ENCODE measurements at regions not wholly inside any gene's neighbourhood (a gene's known extent, or its start where the extent isn't known, plus 50 kb on each side); places are given as distances from the start of the nearest gene placed in this dataset.
"Not testable (repeated sequence)": the region's sequence is repeated elsewhere in the genome, so short reads cannot be mapped to it uniquely, and the experiment has no call there.

DNA sequence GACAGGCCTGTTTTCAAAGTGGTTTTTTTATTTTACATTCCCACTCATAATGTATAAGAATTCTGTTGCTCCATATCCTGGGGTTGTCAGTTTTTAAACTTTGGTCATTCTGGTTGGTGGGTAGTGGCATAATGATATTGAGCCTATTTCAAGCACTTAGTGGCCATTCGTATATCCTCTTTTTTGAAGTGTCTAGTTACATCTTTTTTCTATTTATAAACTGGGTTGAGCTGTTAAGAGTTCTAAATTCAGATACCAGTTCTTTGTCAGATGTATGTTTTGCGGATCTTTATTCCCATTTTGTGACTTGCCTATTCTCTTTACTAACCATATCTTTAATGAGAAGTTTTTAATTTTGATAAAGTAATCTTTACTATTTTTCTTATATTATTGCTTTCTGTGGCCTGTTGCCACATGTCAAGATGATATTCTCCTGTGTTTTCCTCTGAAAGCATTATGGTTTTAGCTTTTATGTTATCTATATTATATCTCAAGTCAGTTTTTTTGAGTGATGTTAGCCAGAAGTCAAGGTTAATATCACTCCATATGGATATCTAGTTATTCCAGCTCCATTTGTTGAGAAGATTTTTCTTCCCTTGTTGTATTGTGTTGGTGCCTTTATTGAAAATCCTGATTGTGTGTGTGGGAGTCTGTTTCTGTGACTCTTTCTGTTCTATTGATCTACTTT lies 110.9 kb downstream of the FHIP1A start:
- H2BK5ac ChIP-seq (ENCODE audit: low read depth, low read length, poor library complexity, severe bottlenecking), result no peak overlapping the region
- no CpG with 5 or more reads among the region's 2 CpGs for WGBS

DNA sequence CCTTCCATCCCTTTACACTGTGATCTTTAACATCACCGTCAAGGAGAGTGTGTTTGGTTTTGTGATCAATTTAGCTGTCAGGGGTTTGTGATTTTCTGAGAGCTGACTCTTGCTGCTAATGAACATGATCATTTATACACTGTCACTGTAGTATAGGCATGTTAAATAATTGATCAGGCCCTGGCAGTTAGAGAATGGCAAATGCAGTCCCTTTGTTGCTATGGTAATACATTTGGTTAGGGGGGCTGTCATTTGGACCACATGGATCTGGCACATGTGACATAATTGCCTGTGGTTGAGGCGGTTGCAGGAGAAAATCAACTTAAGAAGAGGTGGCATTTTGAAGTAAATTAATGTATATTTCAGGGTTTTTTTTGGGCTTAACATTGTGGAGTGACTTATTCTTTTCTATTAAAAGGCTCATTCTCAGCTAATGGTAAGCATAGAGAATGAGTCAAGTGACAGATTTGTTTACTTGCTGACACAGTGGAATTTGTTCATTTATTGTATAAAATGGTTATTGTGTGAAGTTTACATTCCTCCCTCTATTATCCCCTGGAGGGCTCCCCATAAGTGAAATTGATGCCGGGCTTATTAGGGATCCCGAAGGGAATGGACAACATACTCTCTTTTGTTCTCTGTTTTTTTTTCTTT lies 114.0 kb downstream of the FHIP1A start:
- Histone ChIP-seq H2BK15ac (ENCODE audit: low read depth, poor library complexity, severe bottlenecking) (no peak overlapping the region), H2AK5ac (ENCODE audit: low read length, severe bottlenecking) (no peak overlapping the region), H3K9me3 (ENCODE audit: control insufficient read depth, low read length) (no peaks in the 10 kb centered on the region), H3K14ac (ENCODE audit: low read length in 2 of 2) (no peak overlapping the region), H4K91ac (ENCODE audit: low read length) (no peak overlapping the region), H2BK5ac (ENCODE audit: low read depth, low read length, poor library complexity, severe bottlenecking) (no peak overlapping the region), H3K9ac (ENCODE audit: low read length) (no peak overlapping the region), H3K79me1 (replicated peaks; ENCODE audit: low read length, poor library complexity, severe bottlenecking) (no peaks in the 10 kb centered on the region), H3K23ac (ENCODE audit: low read length in 2 of 2) (no peak overlapping the region), H3K36me3 (ENCODE audit: control insufficient read depth in 1 of 2, insufficient read depth in 2 of 2, low read depth in 1 of 2, low read length in 2 of 2) (no peaks in the 10 kb centered on the region), H3K18ac (ENCODE audit: low read depth in 1 of 2, low read length in 2 of 2) (no peak overlapping the region), H4K8ac (ENCODE audit: low read length) (no peak overlapping the region), H3K4me2 (ENCODE audit: low read length, poor library complexity, severe bottlenecking) (no peak overlapping the region), H3K27ac (ENCODE audit: low read length, poor library complexity, severe bottlenecking) (no peak overlapping the region), H2BK12ac (ENCODE audit: low read length in 2 of 2) (no peak overlapping the region), H3K4me1 (ENCODE audit: control insufficient read depth, insufficient read depth, low read depth, low read length) (peaks cover 2% of the 10 kb centered on the region), H3K4me3 (ENCODE audit: insufficient read depth in 1 of 2, low read depth in 1 of 2, low read length in 2 of 2) (no peak overlapping the region), H2BK120ac (ENCODE audit: low read depth, low read length) (no peak overlapping the region), H2AFZ (ENCODE audit: low read depth, low read length) (no peak overlapping the region), H3K4ac (ENCODE audit: low read depth in 1 of 2, low read length in 2 of 2) (no peak overlapping the region), H3K27me3 (ENCODE audit: control insufficient read depth in 1 of 2, insufficient read depth in 1 of 2, low read length in 2 of 2) (no peaks in the 10 kb centered on the region)
- no peak for DNase-seq
- 86% methylated on average over 2 of the region's 4 CpGs for WGBS

More for the DNA sequence above, 110.9 kb downstream of the FHIP1A start:
- H2AFZ ChIP-seq (ENCODE audit: low read depth, low read length), result no peak overlapping the region
- H3K4me2 ChIP-seq (ENCODE audit: low read length, poor library complexity, severe bottlenecking), result no peak overlapping the region
- no peaks in the 10 kb centered on the region for H3K36me3 ChIP-seq (ENCODE audit: control insufficient read depth in 1 of 2, insufficient read depth in 2 of 2, low read depth in 1 of 2, low read length in 2 of 2)
- H3K18ac ChIP-seq (ENCODE audit: low read depth in 1 of 2, low read length in 2 of 2), result no peak overlapping the region
- H4K91ac ChIP-seq (ENCODE audit: low read length), result no peak overlapping the region
- no peak overlapping the region for H3K27ac ChIP-seq (ENCODE audit: low read length, poor library complexity, severe bottlenecking)
- no peaks in the 10 kb centered on the region for H3K9me3 ChIP-seq (ENCODE audit: control insufficient read depth, low read length)
- no peak overlapping the region for H3K9ac ChIP-seq (ENCODE audit: low read length)
- H3K4me3 ChIP-seq (ENCODE audit: insufficient read depth in 1 of 2, low read depth in 1 of 2, low read length in 2 of 2), result no peak overlapping the region
- H3K4me1 ChIP-seq (ENCODE audit: control insufficient read depth, insufficient read depth, low read depth, low read length), result no peaks in the 10 kb centered on the region
- no peak overlapping the region for H3K14ac ChIP-seq (ENCODE audit: low read length in 2 of 2)
- no peak overlapping the region for H2BK15ac ChIP-seq (ENCODE audit: low read depth, poor library complexity, severe bottlenecking)
- no peak overlapping the region for H2AK5ac ChIP-seq (ENCODE audit: low read length, severe bottlenecking)
- H3K23ac ChIP-seq (ENCODE audit: low read length in 2 of 2), result no peak overlapping the region
- no peak overlapping the region for H2BK120ac ChIP-seq (ENCODE audit: low read depth, low read length)
- no peak overlapping the region for H4K8ac ChIP-seq (ENCODE audit: low read length)
- DNase-seq, result no peak
- H3K79me1 ChIP-seq (replicated peaks; ENCODE audit: low read length, poor library complexity, severe bottlenecking), result no peaks in the 10 kb centered on the region
- no peak overlapping the region for H3K4ac ChIP-seq (ENCODE audit: low read depth in 1 of 2, low read length in 2 of 2)
- H3K27me3 ChIP-seq (ENCODE audit: control insufficient read depth in 1 of 2, insufficient read depth in 1 of 2, low read length in 2 of 2), result no peaks in the 10 kb centered on the region
- no peak overlapping the region for H2BK12ac ChIP-seq (ENCODE audit: low read length in 2 of 2)

- H4K91ac ChIP-seq (ENCODE audit: low read length), result no peak overlapping the region
- H2BK12ac ChIP-seq (ENCODE audit: low read length in 2 of 2), result no peak overlapping the region
- H2BK120ac ChIP-seq (ENCODE audit: low read depth, low read length), result no peak overlapping the region
- H3K79me1 ChIP-seq (replicated peaks; ENCODE audit: low read length, poor library complexity, severe bottlenecking), result no peaks in the 10 kb centered on the region
- H3K9ac ChIP-seq (ENCODE audit: low read length), result no peak overlapping the region
- no peak for DNase-seq
- H3K18ac ChIP-seq (ENCODE audit: low read depth in 1 of 2, low read length in 2 of 2), result no peak overlapping the region
- H3K27ac ChIP-seq (ENCODE audit: low read length, poor library complexity, severe bottlenecking), result no peak overlapping the region
- peaks cover 0 to 3% of the 10 kb centered on the region in 2 experiments for H3K27me3 ChIP-seq (ENCODE audit: control insufficient read depth in 1 of 2, insufficient read depth in 1 of 2, low read length in 2 of 2)
- no peaks in the 10 kb centered on the region for H3K9me3 ChIP-seq (ENCODE audit: control insufficient read depth, low read length)
- no peak overlapping the region for H3K4ac ChIP-seq (ENCODE audit: low read depth in 1 of 2, low read length in 2 of 2)
- no peak overlapping the region for H2AFZ ChIP-seq (ENCODE audit: low read depth, low read length)
- H2AK5ac ChIP-seq (ENCODE audit: low read length, severe bottlenecking), result no peak overlapping the region
- peaks cover 2% of the 10 kb centered on the region for H3K4me1 ChIP-seq (ENCODE audit: control insufficient read depth, insufficient read depth, low read depth, low read length)
- H3K14ac ChIP-seq (ENCODE audit: low read length in 2 of 2), result no peak overlapping the region
- no peak overlapping the region for H2BK15ac ChIP-seq (ENCODE audit: low read depth, poor library complexity, severe bottlenecking)
- H4K8ac ChIP-seq (ENCODE audit: low read length), result no peak overlapping the region
- no peak overlapping the region for H2BK5ac ChIP-seq (ENCODE audit: low read depth, low read length, poor library complexity, severe bottlenecking)
- H3K4me2 ChIP-seq (ENCODE audit: low read length, poor library complexity, severe bottlenecking), result no peak overlapping the region
- WGBS, result no CpG with 5 or more reads among the region's 2 CpGs
- H3K36me3 ChIP-seq (ENCODE audit: control insufficient read depth in 1 of 2, insufficient read depth in 2 of 2, low read depth in 1 of 2, low read length in 2 of 2), result no peaks in the 10 kb centered on the region
- no peak overlapping the region for H3K23ac ChIP-seq (ENCODE audit: low read length in 2 of 2)
- H3K4me3 ChIP-seq (ENCODE audit: insufficient read depth in 1 of 2, low read depth in 1 of 2, low read length in 2 of 2), result no peak overlapping the region
Observed at GRCh38 chr4:151524610-151525009, 115.6 kb downstream of the FHIP1A start.

DNA sequence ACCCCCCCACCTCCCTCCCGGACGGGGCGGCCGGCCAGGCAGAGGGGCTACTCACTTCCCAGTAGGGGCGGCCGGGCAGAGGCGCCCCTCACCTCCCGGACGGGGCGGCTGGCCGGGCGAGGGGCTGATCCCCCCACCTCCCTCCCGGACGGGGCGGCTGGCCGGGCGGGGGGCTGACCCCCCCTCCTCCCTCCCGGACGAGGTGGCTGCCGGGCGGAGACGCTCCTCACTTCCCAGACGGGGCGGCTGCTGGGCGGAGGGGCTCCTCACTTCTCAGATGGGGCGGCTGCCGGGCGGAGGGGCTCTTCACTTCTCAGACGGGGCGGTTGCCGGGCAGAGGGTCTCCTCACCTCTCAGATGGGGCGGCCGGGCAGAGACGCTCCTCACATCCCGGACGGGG lies 117.5 kb downstream of the FHIP1A start:
- H3K4me2 ChIP-seq (ENCODE audit: low read length, poor library complexity, severe bottlenecking); H2AFZ ChIP-seq (ENCODE audit: low read depth, low read length); H2AK5ac ChIP-seq (ENCODE audit: low read length, severe bottlenecking); H3K23ac ChIP-seq (ENCODE audit: low read length in 2 of 2); H3K27me3 ChIP-seq (ENCODE audit: control insufficient read depth in 1 of 2, insufficient read depth in 1 of 2, low read length in 2 of 2); DNase-seq; H3K79me1 ChIP-seq (replicated peaks; ENCODE audit: low read length, poor library complexity, severe bottlenecking); H4K91ac ChIP-seq (ENCODE audit: low read length); H3K14ac ChIP-seq (ENCODE audit: low read length in 2 of 2); H3K4me1 ChIP-seq (ENCODE audit: control insufficient read depth, insufficient read depth, low read depth, low read length); H3K4me3 ChIP-seq (ENCODE audit: insufficient read depth in 1 of 2, low read depth in 1 of 2, low read length in 2 of 2); H2BK120ac ChIP-seq (ENCODE audit: low read depth, low read length); H3K18ac ChIP-seq (ENCODE audit: low read depth in 1 of 2, low read length in 2 of 2); H3K9me3 ChIP-seq (ENCODE audit: control insufficient read depth, low read length); H3K9ac ChIP-seq (ENCODE audit: low read length); H3K27ac ChIP-seq (ENCODE audit: low read length, poor library complexity, severe bottlenecking); H2BK15ac ChIP-seq (ENCODE audit: low read depth, poor library complexity, severe bottlenecking); H3K4ac ChIP-seq (ENCODE audit: low read depth in 1 of 2, low read length in 2 of 2); H3K36me3 ChIP-seq (ENCODE audit: control insufficient read depth in 1 of 2, insufficient read depth in 2 of 2, low read depth in 1 of 2, low read length in 2 of 2); H4K8ac ChIP-seq (ENCODE audit: low read length); H2BK5ac ChIP-seq (ENCODE audit: low read depth, low read length, poor library complexity, severe bottlenecking); H2BK12ac ChIP-seq (ENCODE audit: low read length in 2 of 2): not testable (repeated sequence)
- WGBS, result 100% methylated on average over 10 of the region's 36 CpGs
